Hematopoietic multipotent progenitor cell (in vitro differentiated cells): ENCODE measurements at regions not wholly inside any gene's neighbourhood (a gene's known extent, or its start where the extent isn't known, plus 50 kb on each side); places are given as distances from the start of the nearest gene placed in this dataset.
"Not testable (repeated sequence)": the region's sequence is repeated elsewhere in the genome, so short reads cannot be mapped to it uniquely, and the experiment has no call there.

ENCODE experiments used
- DNase-seq, 3 donors: peaks; one replicate each; pipeline ENCODE4 v3.0.0-alpha.2; 2011 to 2015; ENCODE audit warnings: low read depth in 2 of 3, low spot score in 2 of 3

- no peak for DNase-seq
Observed at GRCh38 chr2:16396986-16397385, 268.6 kb downstream of the CYRIA start.

GRCh38 chr2:16396171-16396570, 269.5 kb downstream of the CYRIA start:
- no peak for DNase-seq

GRCh38 chr2:16395601-16396000, 270.0 kb downstream of the CYRIA start:
- no peak for DNase-seq

- DNase-seq = no peak
Observed at GRCh38 chr2:16394986-16395550, 270.6 kb downstream of the CYRIA start.

- DNase-seq = peak in 1 of 3 donors; percentile 51
Observed at GRCh38 chr2:16394072-16394985, 271.3 kb downstream of the CYRIA start.

- no peak for DNase-seq
Observed at GRCh38 chr2:16393500-16394071, 272.0 kb downstream of the CYRIA start.

GRCh38 chr2:16392647-16393499, 272.8 kb downstream of the CYRIA start:
- no peak for DNase-seq

GRCh38 chr2:16391986-16392385, 273.6 kb downstream of the CYRIA start:
- DNase-seq = no peak

GRCh38 chr2:16390561-16390960, 275.1 kb downstream of the CYRIA start:
- DNase-seq = no peak

GRCh38 chr2:16389611-16390010, 276.0 kb downstream of the CYRIA start:
- no peak for DNase-seq

- DNase-seq = not testable (repeated sequence)
Observed at GRCh38 chr2:16388199-16388830, 277.3 kb downstream of the CYRIA start.

GRCh38 chr2:16387461-16387984, 278.1 kb downstream of the CYRIA start:
- no peak for DNase-seq

- DNase-seq = no peak
Observed at GRCh38 chr2:16386431-16386830, 279.2 kb downstream of the CYRIA start.

- no peak for DNase-seq
Observed at GRCh38 chr2:16386031-16386430, 279.6 kb downstream of the CYRIA start.

- DNase-seq = no peak
Observed at GRCh38 chr2:16385341-16385740, 280.3 kb downstream of the CYRIA start.

GRCh38 chr2:16383411-16383810, 282.2 kb downstream of the CYRIA start:
- no peak for DNase-seq

GRCh38 chr2:16382451-16382850, 283.2 kb downstream of the CYRIA start:
- no peak for DNase-seq

GRCh38 chr2:16381511-16381910, 284.1 kb downstream of the CYRIA start:
- DNase-seq = no peak

GRCh38 chr2:16379901-16380300, 285.7 kb downstream of the CYRIA start:
- not testable (repeated sequence) for DNase-seq

- DNase-seq = not testable (repeated sequence)
Observed at GRCh38 chr2:16379061-16379460, 286.6 kb downstream of the CYRIA start.
